ENCODE measurements at regions not wholly inside any gene's neighbourhood (a gene's known extent, or its start where the extent isn't known, plus 50 kb on each side); places are given as distances from the start of the nearest gene placed in this dataset.

DNA sequence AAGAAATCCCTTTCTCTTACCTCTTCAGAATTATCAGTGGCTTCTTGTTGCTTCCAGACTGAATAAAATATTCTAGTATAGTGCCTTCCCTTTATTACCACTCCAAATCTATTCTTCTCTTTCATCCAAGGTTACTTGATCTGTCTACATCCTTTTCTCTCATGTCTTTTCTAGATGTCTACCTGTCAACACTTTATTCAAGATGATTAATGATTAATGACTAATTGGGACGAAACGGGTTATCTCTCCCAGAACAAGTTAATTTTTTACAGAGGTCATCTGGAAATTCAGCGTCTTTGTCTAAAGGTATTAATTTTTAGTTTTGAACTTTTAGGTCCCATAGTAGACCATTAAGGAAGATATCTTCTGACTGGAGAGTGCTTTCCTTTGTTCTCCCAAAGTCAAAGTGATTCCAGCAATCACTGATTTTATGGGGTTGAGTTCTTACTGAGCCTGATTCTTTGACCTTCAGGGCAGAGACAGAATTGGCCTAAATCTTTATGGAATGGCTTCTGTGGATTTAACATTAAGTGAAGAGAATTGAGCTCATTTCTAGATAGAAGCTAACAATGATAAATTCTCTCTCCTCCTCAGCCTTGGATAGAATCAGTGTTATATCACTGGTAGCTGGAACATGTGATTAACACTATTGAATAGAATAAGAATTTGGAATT lies 335.4 kb upstream of the TEX13C start:
- intact Hi-C loops (cut with DNase I) = no loop called here
- DNase-seq = no peak
- WGBS (ENCODE audit: insufficient coverage, low coverage, low lambda C conversion rate, missing lambda C conversion rate) = 36% methylated on average over 3 of the region's 3 CpGs

GRCh38 chrX:124986284-124986683 lies 333.4 kb upstream of the TEX13C start:
- H3K9me3 ChIP-seq = no peaks in the 10 kb centered on the region
- no peak overlapping the region for H3K4me3 ChIP-seq
- TF ChIP-seq, protein P1, sequence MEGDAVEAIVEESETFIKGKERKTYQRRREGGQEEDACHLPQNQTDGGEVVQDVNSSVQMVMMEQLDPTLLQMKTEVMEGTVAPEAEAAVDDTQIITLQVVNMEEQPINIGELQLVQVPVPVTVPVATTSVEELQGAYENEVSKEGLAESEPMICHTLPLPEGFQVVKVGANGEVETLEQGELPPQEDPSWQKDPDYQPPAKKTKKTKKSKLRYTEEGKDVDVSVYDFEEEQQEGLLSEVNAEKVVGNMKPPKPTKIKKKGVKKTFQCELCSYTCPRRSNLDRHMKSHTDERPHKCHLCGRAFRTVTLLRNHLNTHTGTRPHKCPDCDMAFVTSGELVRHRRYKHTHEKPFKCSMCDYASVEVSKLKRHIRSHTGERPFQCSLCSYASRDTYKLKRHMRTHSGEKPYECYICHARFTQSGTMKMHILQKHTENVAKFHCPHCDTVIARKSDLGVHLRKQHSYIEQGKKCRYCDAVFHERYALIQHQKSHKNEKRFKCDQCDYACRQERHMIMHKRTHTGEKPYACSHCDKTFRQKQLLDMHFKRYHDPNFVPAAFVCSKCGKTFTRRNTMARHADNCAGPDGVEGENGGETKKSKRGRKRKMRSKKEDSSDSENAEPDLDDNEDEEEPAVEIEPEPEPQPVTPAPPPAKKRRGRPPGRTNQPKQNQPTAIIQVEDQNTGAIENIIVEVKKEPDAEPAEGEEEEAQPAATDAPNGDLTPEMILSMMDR (IDR thresholded peaks at IDR 0.05) = no peak
- TF ChIP-seq POLR2A (IDR thresholded peaks at IDR 0.05) = no peak
- no peaks in the 10 kb centered on the region for H3K4me1 ChIP-seq
- intact Hi-C loops (cut with DNase I) = no loop called here
- H3K36me3 ChIP-seq = no peaks in the 10 kb centered on the region
- 50% methylated on average over 2 of the region's 3 CpGs for WGBS (ENCODE audit: insufficient coverage, low coverage, low lambda C conversion rate, missing lambda C conversion rate)
- no peak overlapping the region for H3K27ac ChIP-seq
- H3K27me3 ChIP-seq = no peaks in the 10 kb centered on the region
- ATAC-seq (no peak), DNase-seq (no peak)

More for the DNA sequence above, 335.4 kb upstream of the TEX13C start:
- peak overlapping the region; percentile 13 to 64 (median 46) for H3K27ac ChIP-seq
- no peak for TF ChIP-seq POLR2A (IDR thresholded peaks at IDR 0.05)
- TF ChIP-seq, protein P1 (IDR thresholded peaks at IDR 0.05) = no peak
- no peaks in the 10 kb centered on the region for H3K36me3 ChIP-seq
- no peaks in the 10 kb centered on the region for H3K9me3 ChIP-seq
- peak overlapping the region in 2 of 3 donors; percentile 4 to 30 for H3K4me3 ChIP-seq
- no peaks in the 10 kb centered on the region for H3K4me1 ChIP-seq
- H3K27me3 ChIP-seq = no peaks in the 10 kb centered on the region
- peak; percentile 41 to 86 (median 78) for ATAC-seq

DNA sequence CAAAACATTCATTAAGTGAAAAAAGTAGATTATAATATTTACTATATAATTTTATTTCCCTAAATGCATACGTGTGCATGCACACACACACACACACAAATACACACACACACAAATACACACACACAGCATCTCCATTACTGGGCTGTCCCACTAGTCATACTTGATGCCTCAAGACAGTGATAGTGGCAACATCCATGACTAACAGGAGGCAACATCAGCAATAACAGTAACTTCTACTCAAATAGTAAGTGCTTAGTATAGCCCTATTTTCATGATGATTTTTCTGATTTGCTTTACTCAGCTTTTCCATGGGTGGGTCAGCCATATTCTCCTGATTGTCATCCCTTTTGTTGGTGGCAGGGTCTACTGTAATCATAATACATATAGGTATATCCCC lies 325.9 kb upstream of the TEX13C start:
- H3K4me3 ChIP-seq = no peak overlapping the region
- DNase-seq (no peak), ATAC-seq (no peak)
- no peaks in the 10 kb centered on the region for H3K9me3 ChIP-seq
- 56% methylated on average over 1 of the region's 1 CpG for WGBS (ENCODE audit: insufficient coverage, low coverage, low lambda C conversion rate, missing lambda C conversion rate)
- TF ChIP-seq, protein P1 (IDR thresholded peaks at IDR 0.05) = no peak
- TF ChIP-seq POLR2A (IDR thresholded peaks at IDR 0.05) = no peak
- H3K27ac ChIP-seq = no peak overlapping the region
- no peaks in the 10 kb centered on the region for H3K27me3 ChIP-seq
- H3K36me3 ChIP-seq = no peaks in the 10 kb centered on the region
- H3K4me1 ChIP-seq = no peaks in the 10 kb centered on the region
- intact Hi-C loops (cut with DNase I) = no loop called here

- no peak for DNase-seq
- no peaks in the 10 kb centered on the region for H3K36me3 ChIP-seq
- intact Hi-C loops (cut with DNase I) = no loop called here
- ATAC-seq = no peak
- H3K4me1 ChIP-seq = no peaks in the 10 kb centered on the region
- no peak overlapping the region for H3K4me3 ChIP-seq
- H3K9me3 ChIP-seq = no peaks in the 10 kb centered on the region
- no peaks in the 10 kb centered on the region for H3K27me3 ChIP-seq
- H3K27ac ChIP-seq = no peak overlapping the region
- WGBS (ENCODE audit: insufficient coverage, low coverage, low lambda C conversion rate, missing lambda C conversion rate) = 52% methylated on average over 4 of the region's 4 CpGs
- TF ChIP-seq, protein P1 (IDR thresholded peaks at IDR 0.05) = no peak
- TF ChIP-seq POLR2A (IDR thresholded peaks at IDR 0.05) = no peak
Observed at GRCh38 chrX:124994404-124994803, 325.3 kb upstream of the TEX13C start.

All from right lobe of liver (tissue), 6 donors.